ENCODE measurements at regions not wholly inside any gene's neighbourhood (a gene's known extent, or its start where the extent isn't known, plus 50 kb on each side); places are given as distances from the start of the nearest gene placed in this dataset.

GRCh38 chr4:106496061-106496460 lies 127.5 kb upstream of the GIMD1 start:
- H3K4me1 ChIP-seq (ENCODE audit: control insufficient read depth in 2 of 2, insufficient read depth in 2 of 2, low read length in 2 of 2) = no peaks in the 10 kb centered on the region
- Mint-ChIP-seq H3K27me3 (peaks cover 0 to 23% (median 5%) of the 10 kb centered on the region in 5 donors), H3K9me3 (peaks cover 0 to 5% (median 0%) of the 10 kb centered on the region in 11 donors), H3K27ac (no peak overlapping the region), H3K4me3 (no peak overlapping the region), H3K4me1 (no peaks in the 10 kb centered on the region), H3K36me3 (no peaks in the 10 kb centered on the region)
- no peaks in the 10 kb centered on the region for H3K36me3 ChIP-seq (ENCODE audit: control insufficient read depth in 2 of 3, insufficient read depth in 3 of 3, low read length in 3 of 3)
- ChIA-PET POLR2A (no interaction called here), CTCF (no interaction called here)
- H3K27me3 ChIP-seq (ENCODE audit: control insufficient read depth in 2 of 2, insufficient read depth in 2 of 2, low read length in 2 of 2) = no peaks in the 10 kb centered on the region
- H3K27ac ChIP-seq (ENCODE audit: low read depth, low read length) = no peak overlapping the region
- H3K9me3 ChIP-seq (ENCODE audit: control insufficient read depth in 2 of 3, low read length in 3 of 3) = no peaks in the 10 kb centered on the region
- DNase-seq = no peak
- intact Hi-C loops (cut with micrococcal nuclease) = no loop called here
- ATAC-seq = no peak
- H3K4me3 ChIP-seq (ENCODE audit: low read length) = no peak overlapping the region

GRCh38 chr4:106495476-106495875 lies 126.9 kb upstream of the GIMD1 start:
- Histone ChIP-seq H3K27me3 (ENCODE audit: control insufficient read depth in 2 of 2, insufficient read depth in 2 of 2, low read length in 2 of 2) (no peaks in the 10 kb centered on the region), H3K9me3 (ENCODE audit: control insufficient read depth in 2 of 3, low read length in 3 of 3) (no peaks in the 10 kb centered on the region), H3K4me3 (ENCODE audit: low read length) (no peak overlapping the region), H3K36me3 (ENCODE audit: control insufficient read depth in 2 of 3, insufficient read depth in 3 of 3, low read length in 3 of 3) (no peaks in the 10 kb centered on the region), H3K27ac (ENCODE audit: low read depth, low read length) (no peak overlapping the region), H3K4me1 (ENCODE audit: control insufficient read depth in 2 of 2, insufficient read depth in 2 of 2, low read length in 2 of 2) (no peaks in the 10 kb centered on the region)
- no peak overlapping the region for H3K4me3 Mint-ChIP-seq
- intact Hi-C loops (cut with micrococcal nuclease) = no loop called here
- no peaks in the 10 kb centered on the region for H3K36me3 Mint-ChIP-seq
- DNase-seq (no peak), ATAC-seq (no peak)
- POLR2A ChIA-PET = no interaction called here
- H3K27ac Mint-ChIP-seq = no peak overlapping the region
- CTCF ChIA-PET = no interaction called here
- no peaks in the 10 kb centered on the region for H3K4me1 Mint-ChIP-seq
- H3K9me3 Mint-ChIP-seq = peaks cover 0 to 5% (median 0%) of the 10 kb centered on the region in 11 donors
- H3K27me3 Mint-ChIP-seq = peaks cover 0 to 23% (median 5%) of the 10 kb centered on the region in 5 donors

- Mint-ChIP-seq H3K4me3 (no peak overlapping the region), H3K27ac (no peak overlapping the region), H3K27me3 (peaks cover 0 to 16% (median 0%) of the 10 kb centered on the region in 5 donors), H3K36me3 (no peaks in the 10 kb centered on the region), H3K4me1 (no peaks in the 10 kb centered on the region), H3K9me3 (peaks cover 0 to 5% (median 0%) of the 10 kb centered on the region in 11 donors)
- DNase-seq = no peak
- no peaks in the 10 kb centered on the region for H3K4me1 ChIP-seq (ENCODE audit: control insufficient read depth in 2 of 2, insufficient read depth in 2 of 2, low read length in 2 of 2)
- no peak overlapping the region for H3K4me3 ChIP-seq (ENCODE audit: low read length)
- H3K36me3 ChIP-seq (ENCODE audit: control insufficient read depth in 2 of 3, insufficient read depth in 3 of 3, low read length in 3 of 3) = no peaks in the 10 kb centered on the region
- no peaks in the 10 kb centered on the region for H3K9me3 ChIP-seq (ENCODE audit: control insufficient read depth in 2 of 3, low read length in 3 of 3)
- no peaks in the 10 kb centered on the region for H3K27me3 ChIP-seq (ENCODE audit: control insufficient read depth in 2 of 2, insufficient read depth in 2 of 2, low read length in 2 of 2)
- intact Hi-C loops (cut with micrococcal nuclease) = no loop called here
- no peak overlapping the region for H3K27ac ChIP-seq (ENCODE audit: low read depth, low read length)
- CTCF ChIA-PET = no interaction called here
- ATAC-seq = no peak
- POLR2A ChIA-PET = no interaction called here
Measured at GRCh38 chr4:106494066-106494465, 125.5 kb upstream of the GIMD1 start.

GRCh38 chr4:106493086-106493485 lies 124.5 kb upstream of the GIMD1 start:
- Mint-ChIP-seq H3K36me3 (no peaks in the 10 kb centered on the region), H3K27me3 (peaks cover 0 to 14% (median 3%) of the 10 kb centered on the region in 5 donors), H3K4me1 (no peaks in the 10 kb centered on the region), H3K4me3 (no peak overlapping the region), H3K9me3 (peaks cover 0 to 6% (median 0%) of the 10 kb centered on the region in 11 donors), H3K27ac (no peak overlapping the region)
- DNase-seq (no peak), ATAC-seq (no peak)
- no peaks in the 10 kb centered on the region for H3K9me3 ChIP-seq (ENCODE audit: control insufficient read depth in 2 of 3, low read length in 3 of 3)
- no peaks in the 10 kb centered on the region for H3K4me1 ChIP-seq (ENCODE audit: control insufficient read depth in 2 of 2, insufficient read depth in 2 of 2, low read length in 2 of 2)
- H3K36me3 ChIP-seq (ENCODE audit: control insufficient read depth in 2 of 3, insufficient read depth in 3 of 3, low read length in 3 of 3) = no peaks in the 10 kb centered on the region
- H3K27me3 ChIP-seq (ENCODE audit: control insufficient read depth in 2 of 2, insufficient read depth in 2 of 2, low read length in 2 of 2) = no peaks in the 10 kb centered on the region
- intact Hi-C loops (cut with micrococcal nuclease) = no loop called here
- no peak overlapping the region for H3K4me3 ChIP-seq (ENCODE audit: low read length)
- POLR2A ChIA-PET = no interaction called here
- CTCF ChIA-PET = no interaction called here
- no peak overlapping the region for H3K27ac ChIP-seq (ENCODE audit: low read depth, low read length)

- CTCF ChIA-PET = no interaction called here
- intact Hi-C loops (cut with micrococcal nuclease) = no loop called here
- peaks cover 0 to 36% (median 24%) of the 10 kb centered on the region in 5 donors for H3K27me3 Mint-ChIP-seq
- POLR2A ChIA-PET = no interaction called here
- Histone ChIP-seq H3K9me3 (ENCODE audit: control insufficient read depth in 2 of 3, low read length in 3 of 3) (no peaks in the 10 kb centered on the region), H3K36me3 (ENCODE audit: control insufficient read depth in 2 of 3, insufficient read depth in 3 of 3, low read length in 3 of 3) (no peaks in the 10 kb centered on the region), H3K27me3 (ENCODE audit: control insufficient read depth in 2 of 2, insufficient read depth in 2 of 2, low read length in 2 of 2) (no peaks in the 10 kb centered on the region), H3K27ac (ENCODE audit: low read depth, low read length) (no peak overlapping the region), H3K4me1 (ENCODE audit: control insufficient read depth in 2 of 2, insufficient read depth in 2 of 2, low read length in 2 of 2) (no peaks in the 10 kb centered on the region), H3K4me3 (ENCODE audit: low read length) (no peak overlapping the region)
- H3K27ac Mint-ChIP-seq = no peak overlapping the region
- ATAC-seq (no peak), DNase-seq (no peak)
- H3K36me3 Mint-ChIP-seq = peaks cover 0 to 6% (median 0%) of the 10 kb centered on the region in 5 donors
- H3K4me1 Mint-ChIP-seq = no peaks in the 10 kb centered on the region
- H3K4me3 Mint-ChIP-seq = no peak overlapping the region
- peaks cover 0 to 16% (median 5%) of the 10 kb centered on the region in 11 donors for H3K9me3 Mint-ChIP-seq
Measured at GRCh38 chr4:106486533-106486932, 118.0 kb upstream of the GIMD1 start.

GRCh38 chr4:106481801-106482200 lies 113.2 kb upstream of the GIMD1 start:
- ChIA-PET POLR2A (no interaction called here), CTCF (no interaction called here)
- Histone ChIP-seq H3K36me3 (ENCODE audit: control insufficient read depth in 2 of 3, insufficient read depth in 3 of 3, low read length in 3 of 3) (no peaks in the 10 kb centered on the region), H3K27ac (ENCODE audit: low read depth, low read length) (no peak overlapping the region), H3K9me3 (ENCODE audit: control insufficient read depth in 2 of 3, low read length in 3 of 3) (no peaks in the 10 kb centered on the region), H3K4me3 (ENCODE audit: low read length) (no peak overlapping the region), H3K27me3 (ENCODE audit: control insufficient read depth in 2 of 2, insufficient read depth in 2 of 2, low read length in 2 of 2) (no peaks in the 10 kb centered on the region), H3K4me1 (ENCODE audit: control insufficient read depth in 2 of 2, insufficient read depth in 2 of 2, low read length in 2 of 2) (no peaks in the 10 kb centered on the region)
- Mint-ChIP-seq H3K4me3 (no peak overlapping the region), H3K4me1 (no peaks in the 10 kb centered on the region), H3K27ac (no peak overlapping the region), H3K9me3 (peaks cover 0 to 12% (median 5%) of the 10 kb centered on the region in 11 donors), H3K27me3 (peaks cover 0 to 25% (median 16%) of the 10 kb centered on the region in 5 donors), H3K36me3 (peaks cover 0 to 6% (median 0%) of the 10 kb centered on the region in 5 donors)
- no peak for DNase-seq
- intact Hi-C loops (cut with micrococcal nuclease) = no loop called here
- ATAC-seq = no peak

GRCh38 chr4:106478152-106478551 lies 109.6 kb upstream of the GIMD1 start:
- intact Hi-C loops (cut with micrococcal nuclease) = no loop called here
- no peak for DNase-seq
- no peaks in the 10 kb centered on the region for H3K36me3 Mint-ChIP-seq
- H3K27ac ChIP-seq (ENCODE audit: low read depth, low read length) = no peak overlapping the region
- no peak overlapping the region for H3K27ac Mint-ChIP-seq
- POLR2A ChIA-PET = no interaction called here
- peaks cover 0 to 1% (median 0%) of the 10 kb centered on the region in 7 donors for H3K4me1 Mint-ChIP-seq
- H3K9me3 ChIP-seq (ENCODE audit: control insufficient read depth in 2 of 3, low read length in 3 of 3) = no peaks in the 10 kb centered on the region
- H3K36me3 ChIP-seq (ENCODE audit: control insufficient read depth in 2 of 3, insufficient read depth in 3 of 3, low read length in 3 of 3) = no peaks in the 10 kb centered on the region
- no peak for ATAC-seq
- H3K4me3 Mint-ChIP-seq = no peak overlapping the region
- H3K27me3 Mint-ChIP-seq = peaks cover 0 to 12% (median 5%) of the 10 kb centered on the region in 5 donors
- CTCF ChIA-PET = no interaction called here
- no peaks in the 10 kb centered on the region for H3K4me1 ChIP-seq (ENCODE audit: control insufficient read depth in 2 of 2, insufficient read depth in 2 of 2, low read length in 2 of 2)
- H3K4me3 ChIP-seq (ENCODE audit: low read length) = no peak overlapping the region
- H3K27me3 ChIP-seq (ENCODE audit: control insufficient read depth in 2 of 2, insufficient read depth in 2 of 2, low read length in 2 of 2) = no peaks in the 10 kb centered on the region
- H3K9me3 Mint-ChIP-seq = peaks cover 0 to 6% (median 2%) of the 10 kb centered on the region in 11 donors

Data from naive thymus-derived CD4-positive, alpha-beta T cell (primary cell).